IMR-90 (cell line): ENCODE measurements at regions not wholly inside any gene's neighbourhood (a gene's known extent, or its start where the extent isn't known, plus 50 kb on each side); places are given as distances from the start of the nearest gene placed in this dataset.

ENCODE experiments used
- ATAC-seq: fragments of 200-7000 bp; cut with Tn5 transposase; 2 replicates; pipeline ENCODE4 v1.9.1; 2020; ENCODE audit warnings: low read depth, mild to moderate bottlenecking, moderate library complexity
- BruUV-seq: library from RNA; stranded (reverse); fragments of 400-500 nt; replicated peaks from 2 replicates; lab custom pipeline; 2021; lab: Mats Ljungman, UMichigan
- CTCF ChIA-PET: fragments of 300-600 bp; formaldehyde crosslinking; extraction: SDS; loops from one replicate; lab custom pipeline; 2021; ENCODE audit warnings: antibody characterized with exemption; lab: Yijun Ruan, JAX
- POLR2A ChIA-PET: fragments of 300-600 bp; sonication (Branson Sonifier 250); formaldehyde crosslinking; loops from one replicate; lab custom pipeline; 2022; ENCODE audit warnings: antibody characterized with exemption; ENCODE audit not compliant: unreplicated experiment; lab: Charles Lee
- DNase-seq: peaks from one replicate; pipeline ENCODE4 v3.0.0; 2013
- H2AFZ ChIP-seq: replicated peaks from 2 replicates; pipeline ENCODE3; 2013; ENCODE audit warnings: low read length, mild to moderate bottlenecking; ENCODE audit not compliant: poor library complexity
- H2AK5ac ChIP-seq: 2 replicates; pipeline ENCODE4 v1.6.1; 2013; ENCODE audit warnings: low read depth, low read length, inconsistent platforms
- H2AK9ac ChIP-seq: replicated peaks from 2 replicates; pipeline ENCODE3; 2013; ENCODE audit warnings: mild to moderate bottlenecking, low read depth, low read length, moderate library complexity; ENCODE audit not compliant: poor library complexity
- H2BK120ac ChIP-seq: 2 replicates; pipeline ENCODE4 v1.6.1; 2013; ENCODE audit warnings: low read depth, low read length, inconsistent platforms
- H2BK15ac ChIP-seq: 3 replicates; pipeline ENCODE4 v1.6.1; 2013; ENCODE audit warnings: low read depth, low read length, inconsistent platforms
- H2BK20ac ChIP-seq: 2 replicates; pipeline ENCODE4 v1.6.1; 2013; ENCODE audit warnings: low read depth, mild to moderate bottlenecking, inconsistent platforms, low read length, moderate library complexity
- H2BK5ac ChIP-seq: 2 replicates; pipeline ENCODE4 v1.6.1; 2013; ENCODE audit warnings: mild to moderate bottlenecking, low read depth, low read length, inconsistent platforms; ENCODE audit not compliant: poor library complexity, severe bottlenecking
- H3K14ac ChIP-seq: replicated peaks from 2 replicates; pipeline ENCODE4 v1.6.1; 2013; ENCODE audit warnings: low read depth, low read length, inconsistent platforms
- H3K18ac ChIP-seq: 2 replicates; pipeline ENCODE4 v1.6.1; 2013; ENCODE audit warnings: low read depth, low read length, control low read depth
- H3K23ac ChIP-seq: 2 replicates; pipeline ENCODE4 v1.6.1; 2013; ENCODE audit warnings: low read depth, low read length, inconsistent platforms
- H3K27ac ChIP-seq: 2 replicates; pipeline ENCODE4 v1.5.1; 2013; ENCODE audit warnings: mild to moderate bottlenecking, control low read depth, low read length; ENCODE audit not compliant: insufficient read depth
- H3K27me3 ChIP-seq: 2 replicates; pipeline ENCODE4 v1.6.1; 2013; ENCODE audit warnings: low read length; ENCODE audit not compliant: control insufficient read depth, insufficient read depth
- H3K36me3 ChIP-seq: 2 replicates; pipeline ENCODE4 v1.6.1; 2013; ENCODE audit warnings: low read length, mixed read lengths; ENCODE audit not compliant: control insufficient read depth, insufficient read depth
- H3K4ac ChIP-seq: 2 replicates; pipeline ENCODE4 v1.6.1; 2013; ENCODE audit warnings: low read depth, low read length, inconsistent platforms
- H3K4me1 ChIP-seq: 2 replicates; pipeline ENCODE4 v1.6.1; 2013; ENCODE audit warnings: low read length, mixed read lengths; ENCODE audit not compliant: control insufficient read depth, insufficient read depth
- H3K4me2 ChIP-seq: 2 replicates; pipeline ENCODE4 v1.6.1; 2013; ENCODE audit warnings: low read depth, mild to moderate bottlenecking, control low read depth, low read length, moderate library complexity
- H3K4me3 ChIP-seq: 2 replicates; pipeline ENCODE4 v1.5.1; 2013; ENCODE audit warnings: low read depth, mild to moderate bottlenecking, control low read depth, low read length, moderate library complexity; ENCODE audit not compliant: insufficient read depth
- H3K56ac ChIP-seq: 2 replicates; pipeline ENCODE4 v1.6.1; 2013; ENCODE audit warnings: low read length, inconsistent platforms; ENCODE audit not compliant: insufficient read depth; ENCODE audit errors: extremely low read depth
- H3K79me1 ChIP-seq, 2 experiments: 2 replicates each; pipeline ENCODE4 v1.6.1; 2013; ENCODE audit warnings: low read length in 2 of 2, inconsistent platforms in 1 of 2, low read depth in 1 of 2
- H3K9ac ChIP-seq: 2 replicates; pipeline ENCODE4 v1.6.1; 2013; ENCODE audit warnings: low read depth, low read length, control low read depth
- H3K9me1 ChIP-seq: 2 replicates; pipeline ENCODE4 v1.6.1; 2013; ENCODE audit warnings: low read length, inconsistent platforms; ENCODE audit not compliant: insufficient read depth
- H3K9me3 ChIP-seq: 2 replicates; pipeline ENCODE4 v1.6.1; 2013; ENCODE audit warnings: low read length; ENCODE audit not compliant: control insufficient read depth, insufficient read depth
- H4K20me1 ChIP-seq: 2 replicates; pipeline ENCODE4 v1.6.1; 2013; ENCODE audit warnings: low read length, inconsistent platforms; ENCODE audit not compliant: insufficient read depth
- H4K5ac ChIP-seq: 2 replicates; pipeline ENCODE4 v1.6.1; 2013; ENCODE audit warnings: mild to moderate bottlenecking, low read depth, low read length, control low read depth
- H4K8ac ChIP-seq, 2 experiments: 2 replicates each; pipeline ENCODE4 v1.6.1; 2013; ENCODE audit warnings: low read depth in 2 of 2, low read length in 2 of 2, control low read depth in 1 of 2, inconsistent platforms in 1 of 2
- H4K91ac ChIP-seq: 2 replicates; pipeline ENCODE4 v1.6.1; 2013; ENCODE audit warnings: low read depth, low read length, inconsistent platforms; ENCODE audit not compliant: insufficient read depth
- BHLHE40 ChIP-seq: fragments of 150-350 bp; IDR thresholded peaks from 2 replicates; pipeline ENCODE4 v1.6.1; 2016; ENCODE audit warnings: mild to moderate bottlenecking, low read depth, low read length
- CEBPB ChIP-seq: IDR thresholded peaks from 2 replicates; pipeline ENCODE4 v1.6.1; 2012; ENCODE audit warnings: low read depth, low read length, improper control_type of control experiment
- ELK1 ChIP-seq: fragments of 150-350 bp; IDR thresholded peaks from 2 replicates; pipeline ENCODE4 v1.6.1; 2016; ENCODE audit warnings: low read depth, mild to moderate bottlenecking, low read length, moderate library complexity, borderline replicate concordance
- MXI1 ChIP-seq: IDR thresholded peaks from 2 replicates; pipeline ENCODE4 v1.6.1; 2012; ENCODE audit warnings: low read depth, mild to moderate bottlenecking, low read length, moderate library complexity, borderline replicate concordance
- POLR2A ChIP-seq: IDR thresholded peaks from 2 replicates; pipeline ENCODE4 v1.6.1; 2012; ENCODE audit warnings: mild to moderate bottlenecking, low read depth, low read length
- RAD21 ChIP-seq: IDR thresholded peaks from 2 replicates; pipeline ENCODE4 v1.6.1; 2012; ENCODE audit warnings: low read length, improper control_type of control experiment
- RCOR1 ChIP-seq: IDR thresholded peaks from 2 replicates; pipeline ENCODE4 v1.6.1; 2012; ENCODE audit warnings: mild to moderate bottlenecking, low read length, improper control_type of control experiment; ENCODE audit not compliant: insufficient replicate concordance
- SMC3 ChIP-seq: fragments of 150-350 bp; IDR thresholded peaks from 2 replicates; pipeline ENCODE4 v1.6.1; 2016; ENCODE audit warnings: low read depth, mild to moderate bottlenecking, antibody characterized with exemption, low read length, moderate library complexity
- USF2 ChIP-seq: fragments of 150-350 bp; IDR thresholded peaks from 2 replicates; pipeline ENCODE4 v1.6.1; 2017; ENCODE audit warnings: mild to moderate bottlenecking, antibody characterized with exemption, low read length, low read depth
- WGBS, 2 experiments: methylation state at CpG; one replicate each; pipeline versions ENCODE4 v1.1.5 to v1.1.7; 2013; ENCODE audit warnings: missing lambda C conversion rate in 2 of 2; ENCODE audit not compliant: insufficient read length in 1 of 2; ENCODE audit errors: extremely low coverage in 2 of 2; 5-methylcytosine and 5-hydroxymethylcytosine counted together
- dilution Hi-C: fragments of 300-500 bp; cut with HindIII; formaldehyde crosslinking; loops from one replicate; pipeline ENCODE4 v1.14.3; 2018; ENCODE audit warnings: low sequenced_read_pairs; ENCODE audit not compliant: unreplicated experiment
- in situ Hi-C: fragments of 300-500 bp; cut with MboI; formaldehyde crosslinking; loops from 3 replicates; pipeline ENCODE4 v1.14.3; 2019; ENCODE audit warnings: low sequenced_read_pairs, inconsistent platforms, mixed read lengths
- intact Hi-C: fragments of 100-400 bp; cut with micrococcal nuclease; formaldehyde crosslinking; loops from 2 replicates; pipeline ENCODE4 v1.10.0; 2022

- CTCF ChIA-PET: no interaction called here
- no CpG with 5 or more reads among the region's 3 CpGs for whole genome bisulfite sequencing, 2 experiments
- no peak overlapping the region for H2BK20ac ChIP-seq
- no peak overlapping the region for H4K91ac ChIP-seq
- no peaks in the 10 kb centered on the region for H3K36me3 ChIP-seq
- no peak overlapping the region for H3K4me2 ChIP-seq
- no peaks in the 10 kb centered on the region for H4K20me1 ChIP-seq
- DNase-seq: peak; percentile 30
- TF ChIP-seq BHLHE40: no peak
- TF ChIP-seq CEBPB: no peak
- no peak for TF ChIP-seq ELK1
- no peak for TF ChIP-seq RCOR1
- TF ChIP-seq USF2: no peak
- TF ChIP-seq POLR2A: no peak
- TF ChIP-seq SMC3: no peak
- TF ChIP-seq MXI1: no peak
- no peak for TF ChIP-seq RAD21
- no peaks in the 10 kb centered on the region for H3K27me3 ChIP-seq
- no peak overlapping the region for H3K27ac ChIP-seq
- no peak overlapping the region for H3K4me3 ChIP-seq
- POLR2A ChIA-PET: no interaction called here
- no peak overlapping the region for H3K14ac ChIP-seq
- no TSS peak for BruUV-seq
- no peak overlapping the region for H2BK5ac ChIP-seq
- no peak overlapping the region for H2BK15ac ChIP-seq
- intact Hi-C loops: no loop called here
- no peak overlapping the region for H2AK5ac ChIP-seq
- H3K9me3 ChIP-seq: no peaks in the 10 kb centered on the region
- no peak overlapping the region for H3K4ac ChIP-seq
- ATAC-seq: no peak
- no peak overlapping the region for H2AFZ ChIP-seq
- H4K8ac ChIP-seq: no peak overlapping the region
- no peak overlapping the region for H3K18ac ChIP-seq
- no peak overlapping the region for H3K56ac ChIP-seq
- peaks cover 2% of the 10 kb centered on the region; the same call in 1 of the 2 replicates for H3K4me1 ChIP-seq
- H4K5ac ChIP-seq: no peak overlapping the region
- no peak overlapping the region for H3K9ac ChIP-seq
- H3K79me1 ChIP-seq: no peaks in the 10 kb centered on the region
- H3K23ac ChIP-seq: no peak overlapping the region
- dilution Hi-C loops: no loop called here
- H2BK120ac ChIP-seq: no peak overlapping the region
- no peaks in the 10 kb centered on the region for H3K9me1 ChIP-seq
- no peak overlapping the region for H2AK9ac ChIP-seq
- in situ Hi-C loops: no loop called here
These were observed 96.8 kb upstream of the MAP9 start for GRCh38 chr4:155473420-155474095.
